Thyroid gland (tissue), 4 donors: ENCODE measurements at regions not wholly inside any gene's neighbourhood (a gene's known extent, or its start where the extent isn't known, plus 50 kb on each side); places are given as distances from the start of the nearest gene placed in this dataset.

ENCODE experiments used
- DNase-seq, 2 donors: peaks; one replicate each; pipeline ENCODE4 v3.0.0-alpha.2; 2019
- H3K27ac ChIP-seq, 3 donors: fragments of 200-600 bp; sonication (generic); 1 replicate in 2 of 3; 2 replicates in 1 of 3; pipeline ENCODE4 v1.5.1; 2016 to 2019; ENCODE audit warnings: mild to moderate bottlenecking in 1 of 3, moderate library complexity in 1 of 3
- H3K27me3 ChIP-seq: fragments of 200-600 bp; sonication (generic); one replicate; pipeline ENCODE4 v1.5.1; 2019
- H3K36me3 ChIP-seq, 2 donors: fragments of 200-600 bp; sonication (generic); one replicate each; pipeline ENCODE4 v1.5.1; 2016 to 2019
- H3K4me1 ChIP-seq, 2 donors: fragments of 200-600 bp; sonication (generic); one replicate each; pipeline ENCODE4 v1.5.1; 2017 to 2019
- H3K4me3 ChIP-seq, 3 donors: fragments of 200-600 bp; sonication (generic); replicated peaks in 1 of 3; 1 replicate in 2 of 3; 2 replicates in 1 of 3; pipeline ENCODE4 v1.5.1; 2016; ENCODE audit warnings: mild to moderate bottlenecking in 1 of 3
- H3K9me3 ChIP-seq: fragments of 200-600 bp; sonication (generic); one replicate; pipeline ENCODE4 v1.5.1; 2017
- CTCF ChIP-seq, 6 experiments: fragments of 200-600 bp in 3 of 6; fragments of 450-650 bp in 3 of 6; sonication (generic) in 3 of 6; IDR thresholded peaks; one replicate each; pipeline ENCODE4 v1.5.1; 2016 to 2019; ENCODE audit warnings: antibody characterized with exemption in 6 of 6, mild to moderate bottlenecking in 2 of 6, inconsistent platforms in 1 of 6, moderate library complexity in 1 of 6
- POLR2A ChIP-seq, 2 donors: fragments of 450-650 bp; IDR thresholded peaks; one replicate each; pipeline ENCODE4 v1.6.1; 2017; ENCODE audit warnings: antibody characterized with exemption in 2 of 2, mild to moderate bottlenecking in 2 of 2, moderate library complexity in 1 of 2
- WGBS, 2 donors: methylation state at CpG; one replicate each; pipeline ENCODE4 v1.1.5; 2017; 5-methylcytosine and 5-hydroxymethylcytosine counted together
- intact Hi-C: fragments of 100-400 bp; cut with DNase I; formaldehyde crosslinking; loops from one replicate; pipeline ENCODE4 v1.15.1; 2023

GRCh38 chr5:56512313-56512996 is 279.3 kb upstream of the ANKRD55 start:
- no peak overlapping the region for H3K4me3 ChIP-seq
- no peak overlapping the region for H3K27ac ChIP-seq
- H3K27me3 ChIP-seq, result no peaks in the 10 kb centered on the region
- H3K4me1 ChIP-seq, result peaks cover 22 to 32% of the 10 kb centered on the region in 2 donors
- no peaks in the 10 kb centered on the region for H3K36me3 ChIP-seq
- TF ChIP-seq CTCF (IDR thresholded peaks at IDR 0.05), result no peak
- H3K9me3 ChIP-seq, result no peaks in the 10 kb centered on the region
- WGBS, 2 donors, result 75 to 78% methylated on average over 6 of the region's 6 CpGs
- intact Hi-C loops, result no loop called here
- DNase-seq, result no peak

GRCh38 chr5:56511326-56511841 is 278.3 kb upstream of the ANKRD55 start:
- H3K36me3 ChIP-seq, result no peaks in the 10 kb centered on the region
- no peaks in the 10 kb centered on the region for H3K9me3 ChIP-seq
- intact Hi-C loops, result no loop called here
- no peaks in the 10 kb centered on the region for H3K27me3 ChIP-seq
- no peak for DNase-seq
- no peak overlapping the region for H3K4me3 ChIP-seq
- TF ChIP-seq POLR2A (IDR thresholded peaks at IDR 0.05) (no peak), CTCF (IDR thresholded peaks at IDR 0.05) (no peak)
- peaks cover 12 to 22% of the 10 kb centered on the region in 2 donors for H3K4me1 ChIP-seq
- no peak overlapping the region for H3K27ac ChIP-seq
- 97 to 98% methylated on average over 2 of the region's 2 CpGs for whole genome bisulfite sequencing, 2 donors

GRCh38 chr5:56508249-56508648 is 275.1 kb upstream of the ANKRD55 start:
- Histone ChIP-seq H3K4me1 (peaks cover 0 to 7% of the 10 kb centered on the region in 2 donors), H3K27ac (no peak overlapping the region), H3K27me3 (no peaks in the 10 kb centered on the region), H3K9me3 (no peaks in the 10 kb centered on the region), H3K4me3 (no peak overlapping the region), H3K36me3 (no peaks in the 10 kb centered on the region)
- no peak for DNase-seq
- TF ChIP-seq POLR2A (IDR thresholded peaks at IDR 0.05), result no peak
- TF ChIP-seq CTCF (IDR thresholded peaks at IDR 0.05), result no peak
- intact Hi-C loops, result no loop called here
- 98 to 99% methylated on average over 2 of the region's 2 CpGs for WGBS, 2 donors

- Histone ChIP-seq H3K4me1 (peaks cover 0 to 2% of the 10 kb centered on the region in 2 donors), H3K9me3 (no peaks in the 10 kb centered on the region), H3K36me3 (no peaks in the 10 kb centered on the region), H3K4me3 (no peak overlapping the region), H3K27ac (no peak overlapping the region), H3K27me3 (no peaks in the 10 kb centered on the region)
- WGBS, 2 donors, result 97 to 98% methylated on average over 2 of the region's 2 CpGs
- intact Hi-C loops, result no loop called here
- DNase-seq, result no peak
- no peak for TF ChIP-seq POLR2A (IDR thresholded peaks at IDR 0.05)
- TF ChIP-seq CTCF (IDR thresholded peaks at IDR 0.05), result no peak
Measured at GRCh38 chr5:56507351-56507930, 274.3 kb upstream of the ANKRD55 start.

GRCh38 chr5:56506211-56506965 is 273.3 kb upstream of the ANKRD55 start:
- DNase-seq, result no peak
- intact Hi-C loops, result no loop called here
- TF ChIP-seq CTCF (IDR thresholded peaks at IDR 0.05) (no peak), POLR2A (IDR thresholded peaks at IDR 0.05) (no peak)

More at GRCh38 chr5:56506211-56506965, 273.3 kb upstream of the ANKRD55 start:
- Histone ChIP-seq H3K36me3 (no peaks in the 10 kb centered on the region), H3K27ac (no peak overlapping the region), H3K4me3 (no peak overlapping the region), H3K9me3 (no peaks in the 10 kb centered on the region), H3K27me3 (no peaks in the 10 kb centered on the region), H3K4me1 (no peaks in the 10 kb centered on the region)
- 81 to 82% methylated on average over 4 of the region's 4 CpGs for WGBS, 2 donors
